Body of pancreas (tissue), 4 donors: ENCODE measurements at regions not wholly inside any gene's neighbourhood (a gene's known extent, or its start where the extent isn't known, plus 50 kb on each side); places are given as distances from the start of the nearest gene placed in this dataset.

Experiments used
- ATAC-seq: fragments of 150-250 bp; one replicate; pipeline ENCODE4 v1.9.1; 2016
- DNase-seq, 4 donors: peaks; one replicate each; pipeline ENCODE4 v3.0.0-alpha.2; 2019
- H3K27ac ChIP-seq, 4 donors: fragments of 200-600 bp; sonication (generic); 1 replicate in 3 of 4; 2 replicates in 1 of 4; pipeline versions ENCODE4 v1.5.1 to v1.6.1; 2016 to 2019; ENCODE audit warnings: mild to moderate bottlenecking in 1 of 4, mixed read lengths in 1 of 4, moderate library complexity in 1 of 4
- H3K27me3 ChIP-seq, 2 donors: fragments of 200-600 bp; sonication (generic); one replicate each; pipeline ENCODE4 v1.6.0; 2016; ENCODE audit warnings: mild to moderate bottlenecking in 1 of 2
- H3K36me3 ChIP-seq, 2 donors: fragments of 200-600 bp; sonication (generic); replicated peaks in 1 of 2; 2 replicates each; pipeline ENCODE4 v1.5.1; 2016; ENCODE audit warnings: low read depth in 2 of 2; ENCODE audit not compliant: insufficient read depth in 1 of 2
- H3K4me1 ChIP-seq: fragments of 200-600 bp; sonication (generic); one replicate; pipeline ENCODE4 v1.6.0; 2016
- H3K4me3 ChIP-seq, 2 donors: fragments of 200-600 bp; sonication (generic); 1 replicate in 1 of 2; 2 replicates in 1 of 2; pipeline ENCODE4 v1.5.1; 2016 to 2019
- H3K9me3 ChIP-seq, 3 donors: fragments of 200-600 bp; sonication (generic); 1 replicate in 2 of 3; 2 replicates in 1 of 3; pipeline ENCODE4 v1.5.1; 2016
- CTCF ChIP-seq, 7 experiments: fragments of 450-650 bp in 4 of 7; fragments of 200-600 bp in 3 of 7; sonication (generic) in 3 of 7; IDR thresholded peaks; one replicate each; pipeline ENCODE4 v1.5.1; 2016 to 2019; ENCODE audit warnings: antibody characterized with exemption in 7 of 7
- POLR2A ChIP-seq, 3 donors: fragments of 450-650 bp; IDR thresholded peaks; one replicate each; pipeline ENCODE4 v1.6.1; 2016; ENCODE audit warnings: antibody characterized with exemption in 3 of 3, mild to moderate bottlenecking in 2 of 3
- WGBS, 2 donors: methylation state at CpG; one replicate each; pipeline ENCODE4 v1.1.5; 2017; 5-methylcytosine and 5-hydroxymethylcytosine counted together
- intact Hi-C: fragments of 100-400 bp; cut with DNase I; formaldehyde crosslinking; loops from one replicate; pipeline ENCODE4 v1.15.1; 2023

- Histone ChIP-seq H3K4me1 (no peaks in the 10 kb centered on the region), H3K4me3 (no peak overlapping the region), H3K27me3 (no peaks in the 10 kb centered on the region), H3K36me3 (no peaks in the 10 kb centered on the region), H3K27ac (no peak overlapping the region), H3K9me3 (peaks cover 0 to 6% (median 0%) of the 10 kb centered on the region in 3 donors)
- ATAC-seq, result no peak
- intact Hi-C loops, result no loop called here
- TF ChIP-seq POLR2A (IDR thresholded peaks at IDR 0.05) (no peak), CTCF (IDR thresholded peaks at IDR 0.05) (no peak)
- no peak for DNase-seq
- WGBS, 2 donors, result 57 to 81% methylated on average over 2 to 3 of the region's 3 CpGs
These were observed 1171.4 kb downstream of the TBC1D22A start for GRCh38 chr22:47933891-47934290.

DNA sequence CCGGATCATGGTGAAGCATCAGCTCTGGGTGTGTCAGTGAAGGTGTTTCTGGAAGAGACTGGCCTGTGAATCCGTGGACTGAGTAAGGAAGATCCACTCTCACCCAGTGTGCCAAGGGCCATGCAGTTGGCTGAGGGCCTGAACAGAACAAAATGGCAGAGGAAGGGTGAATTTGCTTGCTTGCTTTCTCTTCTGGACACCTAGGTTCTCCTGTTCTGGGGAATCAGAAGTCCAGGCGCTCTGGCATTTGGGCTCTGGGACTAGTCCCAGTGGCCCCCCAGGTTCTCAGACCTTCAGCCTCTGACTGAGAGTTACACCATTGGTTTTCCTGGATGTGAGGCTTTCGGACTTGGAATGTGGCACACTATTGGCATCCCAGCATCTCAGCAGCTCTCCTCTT is 1170.8 kb downstream of the TBC1D22A start:
- ATAC-seq (no peak), DNase-seq (no peak)
- H3K27me3 ChIP-seq, result no peaks in the 10 kb centered on the region
- H3K36me3 ChIP-seq, result no peaks in the 10 kb centered on the region
- H3K4me3 ChIP-seq, result no peak overlapping the region
- H3K9me3 ChIP-seq, result peaks cover 0 to 6% (median 0%) of the 10 kb centered on the region in 3 donors
- intact Hi-C loops, result no loop called here
- TF ChIP-seq CTCF (IDR thresholded peaks at IDR 0.05) (no peak), POLR2A (IDR thresholded peaks at IDR 0.05) (no peak)
- H3K4me1 ChIP-seq, result no peaks in the 10 kb centered on the region
- WGBS, 2 donors, result 42 to 55% methylated on average over 3 to 4 of the region's 4 CpGs
- H3K27ac ChIP-seq, result no peak overlapping the region

DNA sequence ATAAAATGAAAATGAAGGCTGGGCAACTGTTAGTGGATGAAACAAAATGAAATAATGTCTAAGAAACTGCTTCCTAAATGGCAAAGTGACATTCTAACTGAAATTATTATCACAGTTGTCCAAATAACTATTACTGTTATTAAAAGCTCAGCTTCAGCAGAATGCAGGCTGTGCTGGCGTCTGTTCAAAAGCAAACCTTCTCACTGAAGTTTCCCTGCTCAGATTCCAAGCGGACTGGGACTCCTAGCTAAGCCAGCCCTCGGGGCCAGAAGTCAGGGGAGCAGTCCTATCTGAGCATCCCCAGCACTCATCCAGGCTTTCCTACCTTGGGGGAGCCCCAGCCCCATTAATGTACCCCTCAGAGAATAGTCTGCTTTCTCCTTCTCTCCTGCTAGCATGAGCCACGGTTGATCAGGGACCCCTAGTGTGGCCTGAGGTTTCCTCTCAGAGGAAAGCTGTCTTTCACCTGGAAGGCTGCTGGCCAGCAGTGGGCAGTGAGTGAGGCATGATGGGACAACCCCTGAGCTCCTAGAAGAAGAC is 1167.3 kb downstream of the TBC1D22A start:
- no peak for TF ChIP-seq CTCF (IDR thresholded peaks at IDR 0.05)
- Histone ChIP-seq H3K4me3 (no peak overlapping the region), H3K4me1 (no peaks in the 10 kb centered on the region), H3K36me3 (no peaks in the 10 kb centered on the region), H3K9me3 (no peaks in the 10 kb centered on the region), H3K27me3 (no peaks in the 10 kb centered on the region), H3K27ac (no peak overlapping the region)
- 34 to 52% methylated on average over 4 of the region's 4 CpGs for WGBS, 2 donors
- ATAC-seq (no peak), DNase-seq (no peak)
- intact Hi-C loops, result no loop called here

DNA sequence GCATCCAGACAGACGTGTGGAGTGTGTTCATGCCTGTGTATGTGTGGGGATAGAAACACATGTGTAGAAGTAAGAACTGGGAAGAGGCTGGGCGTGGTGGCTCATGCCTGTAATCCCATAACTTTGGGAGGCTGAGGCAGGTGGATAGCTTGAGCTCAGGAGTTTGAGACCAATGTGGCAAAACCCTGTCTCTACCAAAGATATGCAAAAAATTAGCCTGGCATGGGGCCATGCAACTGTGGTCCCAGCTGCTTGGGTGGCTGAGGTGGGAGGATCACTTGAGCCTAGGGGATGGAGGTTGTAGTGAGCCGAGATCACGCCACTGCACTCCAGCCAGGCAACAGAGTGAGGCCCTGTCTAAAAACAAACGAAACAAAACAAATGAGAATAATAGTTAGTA is 1166.6 kb downstream of the TBC1D22A start:
- 35 to 37% methylated on average over 5 of the region's 5 CpGs for WGBS, 2 donors
- no peaks in the 10 kb centered on the region for H3K27me3 ChIP-seq
- no peaks in the 10 kb centered on the region for H3K4me1 ChIP-seq
- DNase-seq (no peak), ATAC-seq (no peak)
- H3K4me3 ChIP-seq, result no peak overlapping the region
- no peak for TF ChIP-seq POLR2A (IDR thresholded peaks at IDR 0.05)
- no peak for TF ChIP-seq CTCF (IDR thresholded peaks at IDR 0.05)
- H3K27ac ChIP-seq, result no peak overlapping the region
- H3K9me3 ChIP-seq, result no peaks in the 10 kb centered on the region
- no peaks in the 10 kb centered on the region for H3K36me3 ChIP-seq
- intact Hi-C loops, result no loop called here

- Histone ChIP-seq H3K4me1 (no peaks in the 10 kb centered on the region), H3K4me3 (no peak overlapping the region), H3K27me3 (no peaks in the 10 kb centered on the region), H3K27ac (no peak overlapping the region), H3K9me3 (no peaks in the 10 kb centered on the region), H3K36me3 (no peaks in the 10 kb centered on the region)
- no peak for TF ChIP-seq CTCF (IDR thresholded peaks at IDR 0.05)
- no peak for TF ChIP-seq POLR2A (IDR thresholded peaks at IDR 0.05)
- no peak for ATAC-seq
- intact Hi-C loops, result no loop called here
- DNase-seq, result no peak
- WGBS, 2 donors, result 19 to 22% methylated on average over 4 of the region's 4 CpGs
These were observed 1166.2 kb downstream of the TBC1D22A start for GRCh38 chr22:47928631-47929030.
